Epithelial cell of esophagus (primary cell): ENCODE measurements at regions not wholly inside any gene's neighbourhood (a gene's known extent, or its start where the extent isn't known, plus 50 kb on each side); places are given as distances from the start of the nearest gene placed in this dataset.

Experiments used
- DNase-seq: peaks from one replicate; pipeline ENCODE4 v3.0.0; 2010; ENCODE audit warnings: low read depth
- H3K4me3 ChIP-seq: 2 replicates; pipeline ENCODE4 v1.5.1; 2011; ENCODE audit warnings: mild to moderate bottlenecking, low read length, control low read depth
- TF ChIP-seq, protein P1 (sequence below): IDR thresholded peaks from 2 replicates; pipeline ENCODE4 v1.5.1; 2011; ENCODE audit warnings: low read depth, mild to moderate bottlenecking, low read length, control low read depth, inconsistent platforms; ENCODE audit not compliant: insufficient read depth; ENCODE audit errors: missing control alignments

DNA sequence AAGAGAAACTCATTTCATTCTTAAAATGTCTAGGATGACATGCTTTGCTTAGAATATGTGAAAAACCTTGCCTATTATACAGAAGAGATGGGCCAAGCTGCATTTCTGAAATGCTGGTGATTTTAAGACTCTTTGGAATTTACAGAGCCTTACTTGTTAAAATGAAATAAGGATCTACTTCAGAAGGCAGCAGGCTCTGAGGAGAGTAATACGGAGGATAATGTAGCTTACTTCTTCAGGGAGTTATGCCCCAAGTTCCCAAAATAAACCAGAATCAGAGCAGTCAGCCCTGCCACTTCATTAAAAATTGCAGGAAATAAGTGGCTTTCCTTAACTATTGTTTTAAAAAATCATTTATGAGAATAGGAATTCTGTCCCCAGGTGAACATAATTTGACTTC, 1000.3 kb upstream of the RAG2 start:
- no peak overlapping the region for H3K4me3 ChIP-seq
- TF ChIP-seq, protein P1, sequence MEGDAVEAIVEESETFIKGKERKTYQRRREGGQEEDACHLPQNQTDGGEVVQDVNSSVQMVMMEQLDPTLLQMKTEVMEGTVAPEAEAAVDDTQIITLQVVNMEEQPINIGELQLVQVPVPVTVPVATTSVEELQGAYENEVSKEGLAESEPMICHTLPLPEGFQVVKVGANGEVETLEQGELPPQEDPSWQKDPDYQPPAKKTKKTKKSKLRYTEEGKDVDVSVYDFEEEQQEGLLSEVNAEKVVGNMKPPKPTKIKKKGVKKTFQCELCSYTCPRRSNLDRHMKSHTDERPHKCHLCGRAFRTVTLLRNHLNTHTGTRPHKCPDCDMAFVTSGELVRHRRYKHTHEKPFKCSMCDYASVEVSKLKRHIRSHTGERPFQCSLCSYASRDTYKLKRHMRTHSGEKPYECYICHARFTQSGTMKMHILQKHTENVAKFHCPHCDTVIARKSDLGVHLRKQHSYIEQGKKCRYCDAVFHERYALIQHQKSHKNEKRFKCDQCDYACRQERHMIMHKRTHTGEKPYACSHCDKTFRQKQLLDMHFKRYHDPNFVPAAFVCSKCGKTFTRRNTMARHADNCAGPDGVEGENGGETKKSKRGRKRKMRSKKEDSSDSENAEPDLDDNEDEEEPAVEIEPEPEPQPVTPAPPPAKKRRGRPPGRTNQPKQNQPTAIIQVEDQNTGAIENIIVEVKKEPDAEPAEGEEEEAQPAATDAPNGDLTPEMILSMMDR = no peak
- DNase-seq = no peak

DNA sequence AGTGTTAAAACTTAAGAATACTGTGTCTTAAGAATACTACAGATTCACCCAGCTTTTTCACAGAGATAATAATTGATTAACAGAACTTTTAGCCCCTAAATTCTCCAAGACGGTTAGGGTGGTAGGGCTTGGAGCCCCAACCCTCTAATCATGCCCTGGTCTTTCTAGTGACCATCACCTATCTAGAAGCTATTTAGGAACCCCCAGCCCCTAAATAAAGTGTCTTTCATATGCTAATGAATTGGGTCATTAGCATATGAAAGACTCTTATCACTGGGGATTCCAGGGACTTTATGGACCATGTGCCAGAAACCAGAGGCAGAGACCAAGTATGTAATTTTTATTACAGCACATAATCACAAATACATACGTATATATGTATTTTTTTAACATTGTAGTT, 999.7 kb upstream of the RAG2 start:
- DNase-seq = no peak
- no peak overlapping the region for H3K4me3 ChIP-seq
- TF ChIP-seq, protein P1 = no peak

DNA sequence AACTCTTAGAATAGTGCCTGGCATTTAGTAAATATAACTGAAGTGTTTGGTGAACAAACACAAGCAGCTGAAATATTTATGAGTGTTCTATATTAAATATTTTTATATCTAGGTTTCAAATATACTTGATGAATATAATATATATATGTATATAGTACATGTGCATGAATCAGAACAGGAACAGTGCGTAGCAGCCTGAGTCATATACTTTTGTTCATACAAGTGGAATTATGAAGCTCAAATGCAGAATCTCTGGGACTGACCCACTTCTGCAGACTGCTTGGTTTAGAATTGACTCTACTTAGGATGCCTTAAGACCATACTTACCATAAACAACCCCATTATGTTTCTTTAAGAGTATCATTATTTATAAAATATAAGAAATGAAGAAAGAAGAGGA, 997.8 kb upstream of the RAG2 start:
- TF ChIP-seq, protein P1 = no peak
- DNase-seq = peak; percentile 53
- no peak overlapping the region for H3K4me3 ChIP-seq

DNA sequence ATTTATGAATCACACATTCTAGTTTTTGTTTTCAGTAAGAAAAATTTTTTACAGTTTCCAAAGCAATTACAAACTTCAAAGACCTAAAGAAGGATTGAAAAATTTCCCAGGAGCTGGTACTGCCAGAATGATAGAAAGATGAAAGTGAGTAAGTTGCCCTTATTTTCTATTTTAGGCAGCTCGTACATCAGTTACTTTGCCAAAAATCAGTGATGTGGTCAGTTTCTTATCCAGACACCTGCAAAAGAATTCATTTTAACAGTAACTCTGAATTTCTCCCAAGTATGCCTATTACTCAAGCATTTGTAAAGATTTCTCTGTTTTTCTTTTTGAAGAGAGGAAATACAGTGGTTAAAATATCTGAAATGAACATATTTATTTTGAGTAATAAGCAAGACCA, 976.3 kb upstream of the RAG2 start:
- no peak for DNase-seq
- no peak overlapping the region for H3K4me3 ChIP-seq
- TF ChIP-seq, protein P1 = no peak

DNA sequence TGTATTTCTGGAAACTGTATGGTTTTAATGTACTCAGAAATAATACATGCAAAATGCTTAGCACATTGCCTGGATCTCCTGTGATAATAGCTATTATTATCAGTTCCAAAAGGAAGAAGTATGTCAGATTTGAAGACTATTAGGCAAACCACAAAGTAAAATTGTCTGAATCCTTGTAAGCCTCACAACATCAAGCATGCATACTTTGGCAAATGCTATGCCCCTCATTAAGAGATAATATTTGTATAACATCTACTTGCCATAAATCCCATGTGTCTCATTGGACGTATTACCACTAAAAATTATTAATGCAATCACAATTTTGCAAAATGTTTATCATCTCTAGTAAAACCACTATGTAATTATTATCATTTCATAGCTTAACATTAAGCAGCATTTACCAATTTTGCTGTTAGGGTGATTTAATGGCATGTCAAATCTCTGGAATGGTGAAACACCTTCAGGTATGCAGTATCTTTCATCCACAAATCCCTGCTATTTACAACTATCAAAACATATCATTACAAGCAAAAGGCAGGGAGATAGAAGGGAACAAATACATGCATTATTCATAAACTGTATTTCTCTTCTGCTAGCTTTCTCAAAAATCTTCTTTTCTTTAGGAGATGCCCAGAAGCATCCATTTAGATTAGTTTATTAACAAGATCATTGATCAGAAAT, 974.6 kb upstream of the RAG2 start:
- H3K4me3 ChIP-seq = no peak overlapping the region
- TF ChIP-seq, protein P1 = no peak
- no peak for DNase-seq

DNA sequence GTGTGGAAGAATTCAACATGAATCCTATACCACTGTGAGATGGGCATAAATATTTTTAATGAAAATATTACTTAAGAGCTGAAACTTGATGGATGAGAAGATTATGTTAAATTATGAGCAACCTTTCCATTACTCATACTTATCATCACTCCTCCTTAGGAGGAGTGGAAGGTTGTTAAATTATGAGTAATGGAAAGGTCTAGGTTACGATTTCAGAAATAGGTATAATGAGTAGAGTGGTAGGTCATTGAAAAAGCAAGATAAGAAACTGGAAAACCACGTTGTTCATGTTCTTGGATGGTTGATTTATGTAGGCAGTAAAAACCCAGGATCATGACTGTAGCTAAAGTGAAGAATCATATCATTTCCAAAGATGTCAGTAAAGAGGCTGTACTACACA, 973.2 kb upstream of the RAG2 start:
- H3K4me3 ChIP-seq = no peak overlapping the region
- peak; percentile 45 for DNase-seq
- TF ChIP-seq, protein P1 = no peak

DNA sequence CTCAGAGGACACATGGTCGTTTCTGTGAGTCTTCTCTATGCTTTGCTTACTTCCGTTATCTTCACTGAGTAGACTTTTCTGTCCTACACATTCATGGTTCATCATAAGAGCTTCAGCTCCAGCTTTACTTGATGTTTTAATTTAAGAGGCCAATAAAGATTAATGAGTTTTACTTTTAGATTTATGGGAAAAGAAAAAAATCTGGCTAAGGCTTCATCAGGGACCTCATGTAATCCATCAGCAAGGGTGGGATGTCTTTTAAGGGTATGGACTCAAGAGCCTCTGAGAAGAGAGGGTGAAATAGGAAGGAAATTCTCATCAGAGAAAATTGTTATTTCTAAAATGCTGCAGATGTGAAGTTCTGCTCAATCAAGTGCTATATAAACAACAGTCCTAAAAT, 963.0 kb upstream of the RAG2 start:
- no peak overlapping the region for H3K4me3 ChIP-seq
- DNase-seq = no peak
- TF ChIP-seq, protein P1 = no peak
